ENCODE measurements at regions not wholly inside any gene's neighbourhood (a gene's known extent, or its start where the extent isn't known, plus 50 kb on each side); places are given as distances from the start of the nearest gene placed in this dataset.

- peaks cover 6% of the 10 kb centered on the region for H3K27me3 ChIP-seq (ENCODE audit: control insufficient read depth, insufficient read depth, low read length)
- POLR2A ChIA-PET (ENCODE audit: unreplicated experiment), result no interaction called here
- 83% methylated on average over 4 of the region's 10 CpGs; no CpG with 5 or more reads in 1 of the 2 experiments for WGBS, 2 experiments (ENCODE audit: extremely low coverage in 2 of 2, insufficient read length in 1 of 2)
- CTCF ChIA-PET, result no interaction called here
- H2AK9ac ChIP-seq (replicated peaks; ENCODE audit: low read depth, low read length, poor library complexity), result no peak overlapping the region
- no peak overlapping the region for H3K4me2 ChIP-seq (ENCODE audit: low read depth, low read length)
- no peak overlapping the region for H2BK20ac ChIP-seq (ENCODE audit: low read depth, low read length)
- no peaks in the 10 kb centered on the region for H3K4me1 ChIP-seq (ENCODE audit: control insufficient read depth, insufficient read depth, low read length)
- no peak overlapping the region for H3K9ac ChIP-seq (ENCODE audit: low read depth, low read length)
- no peaks in the 10 kb centered on the region for H3K79me1 ChIP-seq (ENCODE audit: low read depth in 1 of 2, low read length in 2 of 2)
- ATAC-seq (ENCODE audit: low read depth) (no peak), DNase-seq (no peak)
- no peak overlapping the region for H2BK15ac ChIP-seq (ENCODE audit: low read depth, low read length)
- no peaks in the 10 kb centered on the region for H3K9me1 ChIP-seq (ENCODE audit: insufficient read depth, low read length)
- H3K9me3 ChIP-seq (ENCODE audit: control insufficient read depth, insufficient read depth, low read length), result no peaks in the 10 kb centered on the region
- H4K5ac ChIP-seq (ENCODE audit: low read depth, low read length), result no peak overlapping the region
- no peaks in the 10 kb centered on the region for H3K36me3 ChIP-seq (ENCODE audit: control insufficient read depth, insufficient read depth, low read length)
- no peak overlapping the region for H3K27ac ChIP-seq (ENCODE audit: insufficient read depth, low read length)
- TF ChIP-seq FOS (IDR thresholded peaks at IDR 0.05; ENCODE audit: low read depth, low read length), result no peak
- TF ChIP-seq MAFK (IDR thresholded peaks at IDR 0.05; ENCODE audit: low read depth, low read length), result no peak
- no peak for TF ChIP-seq USF2 (IDR thresholded peaks at IDR 0.05; ENCODE audit: low read depth, low read length)
- no peak for TF ChIP-seq NFE2L2 (IDR thresholded peaks at IDR 0.05; ENCODE audit: low read depth, low read length)
- TF ChIP-seq RAD21 (IDR thresholded peaks at IDR 0.05; ENCODE audit: low read length), result no peak
- no peak for TF ChIP-seq RCOR1 (IDR thresholded peaks at IDR 0.05; ENCODE audit: insufficient replicate concordance, low read length)
- TF ChIP-seq RFX5 (IDR thresholded peaks at IDR 0.05; ENCODE audit: low read depth, low read length), result no peak
- TF ChIP-seq ELK1 (IDR thresholded peaks at IDR 0.05; ENCODE audit: borderline replicate concordance, low read depth, low read length), result no peak
- no peak for TF ChIP-seq CHD1 (IDR thresholded peaks at IDR 0.05; ENCODE audit: low read depth, low read length)
- TF ChIP-seq POLR2A (IDR thresholded peaks at IDR 0.05; ENCODE audit: low read depth, low read length), result no peak
- TF ChIP-seq MAZ (IDR thresholded peaks at IDR 0.05; ENCODE audit: borderline replicate concordance, low read depth, low read length), result no peak
- TF ChIP-seq CTCF (conservative IDR thresholded peaks at IDR 0.05; ENCODE audit: low read depth, low read length), result no peak
- no peak for TF ChIP-seq MXI1 (IDR thresholded peaks at IDR 0.05; ENCODE audit: borderline replicate concordance, low read depth, low read length)
- no peak for TF ChIP-seq CEBPB (IDR thresholded peaks at IDR 0.05; ENCODE audit: low read depth, low read length)
- no peak overlapping the region for H3K56ac ChIP-seq (ENCODE audit: extremely low read depth, insufficient read depth, low read length)
- dilution Hi-C loops (cut with HindIII; ENCODE audit: low sequenced_read_pairs, unreplicated experiment) (no loop called here), intact Hi-C loops (cut with micrococcal nuclease) (no loop called here), in situ Hi-C loops (cut with MboI; ENCODE audit: low sequenced_read_pairs) (no loop called here)
- H2AFZ ChIP-seq (replicated peaks; ENCODE audit: low read length, poor library complexity), result no peak overlapping the region
- no peak overlapping the region for H3K4me3 ChIP-seq (ENCODE audit: insufficient read depth, low read depth, low read length)
- no peak overlapping the region for H4K8ac ChIP-seq (ENCODE audit: low read depth in 2 of 2, low read length in 2 of 2)
- no peak overlapping the region for H2AK5ac ChIP-seq (ENCODE audit: low read depth, low read length)
- no TSS peak for BruUV-seq (replicated peaks)
- H4K91ac ChIP-seq (ENCODE audit: insufficient read depth, low read depth, low read length), result no peak overlapping the region
- H3K23ac ChIP-seq (ENCODE audit: low read depth, low read length), result no peak overlapping the region
- no peak overlapping the region for H3K4ac ChIP-seq (ENCODE audit: low read depth, low read length)
- no peak overlapping the region for H2BK120ac ChIP-seq (ENCODE audit: low read depth, low read length)
- H3K18ac ChIP-seq (ENCODE audit: low read depth, low read length), result no peak overlapping the region
- no peak overlapping the region for H2BK5ac ChIP-seq (ENCODE audit: low read depth, low read length, poor library complexity, severe bottlenecking)
- H4K20me1 ChIP-seq (ENCODE audit: insufficient read depth, low read length), result no peaks in the 10 kb centered on the region
- H3K14ac ChIP-seq (replicated peaks; ENCODE audit: low read depth, low read length), result no peak overlapping the region
These were observed 116.0 kb upstream of the PFKP start for GRCh38 chr10:2951235-2951835.
